ENCODE measurements at regions not wholly inside any gene's neighbourhood (a gene's known extent, or its start where the extent isn't known, plus 50 kb on each side); places are given as distances from the start of the nearest gene placed in this dataset.

- H3K9me3 ChIP-seq, result no peaks in the 10 kb centered on the region
- ATAC-seq, result no peak
- H3K27ac ChIP-seq, result no peak overlapping the region
- intact Hi-C loops (cut with DNase I), result no loop called here
- TF ChIP-seq, protein P1, sequence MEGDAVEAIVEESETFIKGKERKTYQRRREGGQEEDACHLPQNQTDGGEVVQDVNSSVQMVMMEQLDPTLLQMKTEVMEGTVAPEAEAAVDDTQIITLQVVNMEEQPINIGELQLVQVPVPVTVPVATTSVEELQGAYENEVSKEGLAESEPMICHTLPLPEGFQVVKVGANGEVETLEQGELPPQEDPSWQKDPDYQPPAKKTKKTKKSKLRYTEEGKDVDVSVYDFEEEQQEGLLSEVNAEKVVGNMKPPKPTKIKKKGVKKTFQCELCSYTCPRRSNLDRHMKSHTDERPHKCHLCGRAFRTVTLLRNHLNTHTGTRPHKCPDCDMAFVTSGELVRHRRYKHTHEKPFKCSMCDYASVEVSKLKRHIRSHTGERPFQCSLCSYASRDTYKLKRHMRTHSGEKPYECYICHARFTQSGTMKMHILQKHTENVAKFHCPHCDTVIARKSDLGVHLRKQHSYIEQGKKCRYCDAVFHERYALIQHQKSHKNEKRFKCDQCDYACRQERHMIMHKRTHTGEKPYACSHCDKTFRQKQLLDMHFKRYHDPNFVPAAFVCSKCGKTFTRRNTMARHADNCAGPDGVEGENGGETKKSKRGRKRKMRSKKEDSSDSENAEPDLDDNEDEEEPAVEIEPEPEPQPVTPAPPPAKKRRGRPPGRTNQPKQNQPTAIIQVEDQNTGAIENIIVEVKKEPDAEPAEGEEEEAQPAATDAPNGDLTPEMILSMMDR (IDR thresholded peaks at IDR 0.05), result no peak
- no peak for TF ChIP-seq POLR2A (IDR thresholded peaks at IDR 0.05)
- DNase-seq, result no peak
- no peaks in the 10 kb centered on the region for H3K27me3 ChIP-seq
- no peaks in the 10 kb centered on the region for H3K4me1 ChIP-seq
- H3K36me3 ChIP-seq, result no peaks in the 10 kb centered on the region
- H3K4me3 ChIP-seq, result no peak overlapping the region
- 37% methylated on average over 2 of the region's 2 CpGs for WGBS (ENCODE audit: insufficient coverage, low coverage, low lambda C conversion rate, missing lambda C conversion rate)
Measured at GRCh38 chr1:163842571-163842970, 520.8 kb downstream of the NUF2 start.

GRCh38 chr1:163844459-163844858 is 522.7 kb downstream of the NUF2 start:
- intact Hi-C loops (cut with DNase I), result no loop called here
- DNase-seq (no peak), ATAC-seq (no peak)
- Histone ChIP-seq H3K4me1 (no peaks in the 10 kb centered on the region), H3K27me3 (no peaks in the 10 kb centered on the region), H3K9me3 (no peaks in the 10 kb centered on the region), H3K27ac (no peak overlapping the region), H3K4me3 (no peak overlapping the region), H3K36me3 (no peaks in the 10 kb centered on the region)
- WGBS (ENCODE audit: insufficient coverage, low coverage, low lambda C conversion rate, missing lambda C conversion rate), result no CpG with 5 or more reads among the region's 1 CpG
- no peak for TF ChIP-seq POLR2A (IDR thresholded peaks at IDR 0.05)
- TF ChIP-seq, protein P1 (IDR thresholded peaks at IDR 0.05), result no peak

- H3K4me3 ChIP-seq, result no peak overlapping the region
- TF ChIP-seq, protein P1 (IDR thresholded peaks at IDR 0.05), result no peak
- no peaks in the 10 kb centered on the region for H3K36me3 ChIP-seq
- H3K9me3 ChIP-seq, result no peaks in the 10 kb centered on the region
- no peak overlapping the region for H3K27ac ChIP-seq
- 37% methylated on average over 3 of the region's 3 CpGs for WGBS (ENCODE audit: insufficient coverage, low coverage, low lambda C conversion rate, missing lambda C conversion rate)
- ATAC-seq (no peak), DNase-seq (no peak)
- H3K4me1 ChIP-seq, result no peaks in the 10 kb centered on the region
- intact Hi-C loops (cut with DNase I), result no loop called here
- H3K27me3 ChIP-seq, result no peaks in the 10 kb centered on the region
Measured at GRCh38 chr1:163845279-163845678, 523.5 kb downstream of the NUF2 start.

DNA sequence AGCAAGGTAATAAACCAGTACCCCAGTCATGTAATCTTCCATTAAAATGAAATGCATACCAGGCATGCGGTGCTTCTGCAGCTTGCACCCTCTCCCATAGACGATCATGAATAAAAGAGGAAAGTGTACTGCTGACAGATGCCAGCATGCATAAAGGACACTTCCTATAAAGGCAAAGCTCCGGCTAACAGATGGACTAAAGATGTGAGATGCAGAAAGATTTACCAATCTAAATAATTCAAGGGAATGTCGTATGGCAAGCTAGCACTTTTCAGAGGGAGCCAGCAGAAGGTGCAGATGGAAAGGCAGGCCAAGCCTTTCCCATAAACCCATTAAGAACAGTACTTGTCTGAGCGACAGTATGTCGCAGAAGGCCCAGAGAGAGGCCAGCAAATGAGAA is 542.0 kb downstream of the NUF2 start:
- Histone ChIP-seq H3K4me1 (no peaks in the 10 kb centered on the region), H3K9me3 (no peaks in the 10 kb centered on the region), H3K4me3 (no peak overlapping the region), H3K27ac (no peak overlapping the region), H3K27me3 (no peaks in the 10 kb centered on the region), H3K36me3 (no peaks in the 10 kb centered on the region)
- ATAC-seq (no peak), DNase-seq (no peak)
- TF ChIP-seq, protein P1 (IDR thresholded peaks at IDR 0.05), result no peak
- TF ChIP-seq POLR2A (IDR thresholded peaks at IDR 0.05), result no peak
- WGBS (ENCODE audit: insufficient coverage, low coverage, low lambda C conversion rate, missing lambda C conversion rate), result 61% methylated on average over 6 of the region's 6 CpGs
- intact Hi-C loops (cut with DNase I), result no loop called here

GRCh38 chr1:163864207-163864606 is 542.5 kb downstream of the NUF2 start:
- no peaks in the 10 kb centered on the region for H3K27me3 ChIP-seq
- no peak for ATAC-seq
- no peaks in the 10 kb centered on the region for H3K4me1 ChIP-seq
- 83% methylated on average over 1 of the region's 1 CpG for WGBS (ENCODE audit: insufficient coverage, low coverage, low lambda C conversion rate, missing lambda C conversion rate)
- H3K4me3 ChIP-seq, result no peak overlapping the region
- no peaks in the 10 kb centered on the region for H3K36me3 ChIP-seq
- intact Hi-C loops (cut with DNase I), result no loop called here
- H3K27ac ChIP-seq, result no peak overlapping the region
- no peak for DNase-seq
- TF ChIP-seq, protein P1 (IDR thresholded peaks at IDR 0.05), result no peak
- TF ChIP-seq POLR2A (IDR thresholded peaks at IDR 0.05), result no peak
- no peaks in the 10 kb centered on the region for H3K9me3 ChIP-seq

Data from right lobe of liver (tissue), 6 donors.